ENCODE measurements at regions not wholly inside any gene's neighbourhood (a gene's known extent, or its start where the extent isn't known, plus 50 kb on each side); places are given as distances from the start of the nearest gene placed in this dataset.

DNA sequence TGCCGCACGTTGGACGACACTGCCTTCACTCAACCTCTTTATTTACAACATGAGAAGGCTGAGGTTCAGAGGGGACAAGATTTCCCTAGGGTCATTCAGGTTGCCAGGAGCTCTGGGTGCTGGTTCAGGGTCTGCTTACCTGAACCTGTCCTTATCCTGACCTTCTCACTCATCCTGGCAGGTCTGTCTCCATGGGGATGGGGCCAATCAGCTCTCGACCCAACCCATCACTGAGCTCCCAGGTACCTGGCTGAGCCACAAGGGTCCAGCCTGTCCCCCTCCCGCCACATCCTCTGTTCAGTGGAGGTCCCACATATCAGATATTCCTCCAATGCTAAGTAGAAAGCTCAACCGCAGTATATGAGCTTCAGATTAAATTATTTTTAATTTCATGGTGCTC lies 225.6 kb downstream of the ANKRD60 start:
- no peak overlapping the region for H4K8ac ChIP-seq (ENCODE audit: extremely low read depth, insufficient read depth, low read length)
- 0 out of 7 replicates have a peak, but pooled peaks cover 0 to 3% (median 0%) of the 10 kb centered on the region in 4 experiments for H3K27me3 ChIP-seq (replicated peaks in 1 of 4; ENCODE audit: control insufficient read depth in 3 of 4, extremely low read depth in 1 of 4, insufficient read depth in 3 of 4, low read length in 3 of 4)
- H2BK12ac ChIP-seq (ENCODE audit: low read depth, low read length), result no peak overlapping the region
- H3K4ac ChIP-seq (replicated peaks; ENCODE audit: insufficient read length, low read depth, low read length), result no peak overlapping the region
- peaks cover under 1% of the 10 kb centered on the region for H3K23me2 ChIP-seq (ENCODE audit: low read depth, low read length)
- H2AK5ac ChIP-seq (ENCODE audit: low read depth, low read length), result no peak overlapping the region
- H3K79me2 ChIP-seq (ENCODE audit: control insufficient read depth in 1 of 2, insufficient read depth in 2 of 2, low read length in 2 of 2), result no peaks in the 10 kb centered on the region
- H4K20me1 ChIP-seq (replicated peaks in 1 of 2; ENCODE audit: control insufficient read depth in 1 of 2, insufficient read depth in 2 of 2, low read length in 2 of 2), result no peaks in the 10 kb centered on the region
- H3K9me3 ChIP-seq (ENCODE audit: insufficient read depth in 2 of 2, low read depth in 1 of 2, low read length in 1 of 2), result 0 out of 4 replicates have a peak, but pooled peaks cover 0 to 3% of the 10 kb centered on the region in 2 experiments
- H2AFZ ChIP-seq (ENCODE audit: low read length), result no peak overlapping the region
- no peak overlapping the region for H3K4me3 ChIP-seq (ENCODE audit: extremely low read depth in 1 of 4, insufficient read depth in 2 of 4, low read depth in 3 of 4, low read length in 4 of 4)
- no peak overlapping the region for H3K27ac ChIP-seq (ENCODE audit: low read depth, low read length)
- no peak overlapping the region for H4K5ac ChIP-seq (ENCODE audit: insufficient read length, low read depth, low read length)
- DNase-seq (ENCODE audit: low read depth in 1 of 2, low spot score in 2 of 2), result no peak
- H3K56ac ChIP-seq (replicated peaks; ENCODE audit: insufficient read length, low read depth, low read length), result no peak overlapping the region
- no peak overlapping the region for H3K14ac ChIP-seq (ENCODE audit: insufficient read length)
- no peak overlapping the region for H4K91ac ChIP-seq (replicated peaks; ENCODE audit: insufficient read length, low read length)
- H3K79me1 ChIP-seq (ENCODE audit: low read depth, low read length), result no peaks in the 10 kb centered on the region
- WGBS, 2 experiments (ENCODE audit: extremely low coverage in 1 of 2, insufficient coverage in 1 of 2, insufficient read length in 1 of 2, insufficient replicate concordance in 2 of 2, low coverage in 1 of 2, low lambda C conversion rate in 2 of 2, missing lambda C conversion rate in 1 of 2), result 92% methylated on average over 6 of the region's 6 CpGs; no CpG with 5 or more reads in 1 of the 2 experiments
- no peak for FAIRE-seq
- no peak overlapping the region for H2BK20ac ChIP-seq (ENCODE audit: low read length)
- ChIA-PET CTCF (ENCODE audit: partially characterized antibody) (interaction anchor here (0.6 to 1.5 kb wide), 5 partner anchors 8 to 380 kb away, joined by 3 to 4 read pairs (median 3); no protein-coding TSS in a partner anchor), POLR2A (ENCODE audit: partially characterized antibody) (interaction anchor here (0.6 kb wide), 1 partner anchor 354 kb away, joined by 3 read pairs; no protein-coding TSS in a partner anchor)
- no peaks in the 10 kb centered on the region for H3K36me3 ChIP-seq (ENCODE audit: control insufficient read depth in 2 of 4, insufficient read depth in 4 of 4, low read length in 3 of 4)
- peaks cover 0 to 7% (median 6%) of the 10 kb centered on the region in 4 experiments; a peak in 5 of 7 replicates for H3K4me1 ChIP-seq (replicated peaks in 1 of 4; ENCODE audit: control insufficient read depth in 3 of 4, insufficient read depth in 4 of 4, low read length in 3 of 4)
- no peak overlapping the region for H3K18ac ChIP-seq (ENCODE audit: extremely low read depth, low read length)
- H2BK120ac ChIP-seq (replicated peaks; ENCODE audit: low read depth, low read length), result no peak overlapping the region
- no peak overlapping the region for H3K23ac ChIP-seq (ENCODE audit: insufficient read length)
- H2BK5ac ChIP-seq (ENCODE audit: low read depth, low read length), result no peak overlapping the region
- H2BK15ac ChIP-seq (ENCODE audit: low read length), result no peak overlapping the region
- no peak overlapping the region for H3K4me2 ChIP-seq (ENCODE audit: insufficient read depth in 1 of 2, low read depth in 2 of 2, low read length in 2 of 2)
- H3K9ac ChIP-seq (replicated peaks in 1 of 4; ENCODE audit: extremely low read depth in 1 of 4, low read depth in 3 of 4, low read length in 3 of 4), result no peak overlapping the region
- TF ChIP-seq RNF2 (IDR thresholded peaks at IDR 0.05; ENCODE audit: borderline replicate concordance, low read depth, low read length, missing control alignments, poor library complexity, severe bottlenecking), result no peak
- TF ChIP-seq, protein P1, sequence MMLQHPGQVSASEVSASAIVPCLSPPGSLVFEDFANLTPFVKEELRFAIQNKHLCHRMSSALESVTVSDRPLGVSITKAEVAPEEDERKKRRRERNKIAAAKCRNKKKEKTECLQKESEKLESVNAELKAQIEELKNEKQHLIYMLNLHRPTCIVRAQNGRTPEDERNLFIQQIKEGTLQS (IDR thresholded peaks at IDR 0.05; ENCODE audit: insufficient read depth, low read depth, low read length), result no peak
- TF ChIP-seq POLR2AphosphoS5 (IDR thresholded peaks at IDR 0.05; ENCODE audit: low read depth, low read length), result no peak
- no peak for TF ChIP-seq MAFK (IDR thresholded peaks at IDR 0.05; ENCODE audit: low read depth, low read length)
- TF ChIP-seq SRF (IDR thresholded peaks at IDR 0.05; ENCODE audit: low read depth, low read length), result no peak
- TF ChIP-seq TAF7 (optimal IDR thresholded peaks at IDR 0.05; ENCODE audit: borderline replicate concordance, low read depth, low read length), result no peak
- TF ChIP-seq EGR1 (IDR thresholded peaks at IDR 0.05; ENCODE audit: borderline replicate concordance, low read depth, low read length), result no peak
- no peak for TF ChIP-seq BACH1 (IDR thresholded peaks at IDR 0.05; ENCODE audit: low read length)
- TF ChIP-seq YY1 (IDR thresholded peaks at IDR 0.05; ENCODE audit: low read depth, low read length), result no peak
- TF ChIP-seq, protein P2, sequence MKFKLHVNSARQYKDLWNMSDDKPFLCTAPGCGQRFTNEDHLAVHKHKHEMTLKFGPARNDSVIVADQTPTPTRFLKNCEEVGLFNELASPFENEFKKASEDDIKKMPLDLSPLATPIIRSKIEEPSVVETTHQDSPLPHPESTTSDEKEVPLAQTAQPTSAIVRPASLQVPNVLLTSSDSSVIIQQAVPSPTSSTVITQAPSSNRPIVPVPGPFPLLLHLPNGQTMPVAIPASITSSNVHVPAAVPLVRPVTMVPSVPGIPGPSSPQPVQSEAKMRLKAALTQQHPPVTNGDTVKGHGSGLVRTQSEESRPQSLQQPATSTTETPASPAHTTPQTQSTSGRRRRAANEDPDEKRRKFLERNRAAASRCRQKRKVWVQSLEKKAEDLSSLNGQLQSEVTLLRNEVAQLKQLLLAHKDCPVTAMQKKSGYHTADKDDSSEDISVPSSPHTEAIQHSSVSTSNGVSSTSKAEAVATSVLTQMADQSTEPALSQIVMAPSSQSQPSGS (IDR thresholded peaks at IDR 0.05; ENCODE audit: low read length), result no peak
- no peak for TF ChIP-seq CREB1 (IDR thresholded peaks at IDR 0.05)
- TF ChIP-seq FOSL1 (IDR thresholded peaks at IDR 0.05; ENCODE audit: insufficient read depth, low read depth, low read length), result no peak
- TF ChIP-seq POU5F1 (IDR thresholded peaks at IDR 0.05; ENCODE audit: low read depth, low read length), result no peak

Measured in H1 (cell line).